Adrenal gland (tissue), 5 donors: ENCODE measurements at regions not wholly inside any gene's neighbourhood (a gene's known extent, or its start where the extent isn't known, plus 50 kb on each side); places are given as distances from the start of the nearest gene placed in this dataset.

Experiments
- CTCF ChIP-seq, 6 experiments: fragments of 450-650 bp in 4 of 6; fragments of 200-600 bp in 2 of 6; sonication (generic) in 1 of 6; IDR thresholded peaks; 1 replicate in 5 of 6; 2 replicates in 1 of 6; pipeline versions ENCODE4 v1.5.1 to v1.8.0; 2016 to 2021; ENCODE audit warnings: antibody characterized with exemption in 6 of 6, mild to moderate bottlenecking in 2 of 6, moderate library complexity in 1 of 6
- POLR2A ChIP-seq, 2 donors: fragments of 450-650 bp; IDR thresholded peaks; one replicate each; pipeline ENCODE4 v1.6.1; 2017; ENCODE audit warnings: antibody characterized with exemption in 2 of 2, mild to moderate bottlenecking in 2 of 2, moderate library complexity in 1 of 2
- donor health status: DM: no; HTN: no; CAD: no.

DNA sequence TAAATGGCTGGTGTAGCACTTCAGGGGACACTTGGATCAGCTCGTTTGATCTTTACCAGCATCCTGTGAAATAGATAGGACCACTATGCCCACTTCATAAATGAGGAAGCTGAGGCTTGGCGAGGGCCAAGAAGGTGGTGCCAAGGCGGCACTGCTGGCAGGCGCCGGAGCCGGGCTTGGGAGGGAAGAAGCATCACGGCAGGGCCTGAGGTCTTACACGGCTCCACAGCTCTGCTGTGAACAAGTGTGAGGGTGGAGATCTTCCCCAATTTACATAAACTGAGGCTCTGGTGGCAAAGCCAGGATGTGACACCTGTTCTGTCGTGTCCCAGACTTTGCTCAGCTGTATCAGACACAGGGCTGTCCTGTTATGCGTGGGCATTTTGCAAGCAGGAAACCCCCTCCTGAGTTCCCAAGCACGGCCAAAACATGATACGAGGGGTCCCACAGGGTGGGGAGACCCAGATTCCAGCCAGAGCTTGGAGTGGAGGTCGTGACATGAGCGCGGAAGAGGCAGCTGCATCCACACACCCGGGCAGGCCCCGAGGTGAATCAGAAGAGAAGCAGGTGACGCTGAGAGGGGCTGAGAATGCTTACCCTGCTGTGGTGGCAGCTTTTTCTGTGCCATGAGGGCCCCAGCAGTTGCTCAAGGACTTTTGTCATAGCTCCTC, 117.5 kb upstream of the BOD1 start:
- no peak for TF ChIP-seq CTCF (IDR thresholded peaks at IDR 0.05)
- TF ChIP-seq POLR2A (IDR thresholded peaks at IDR 0.05) = no peak
